ENCODE measurements at regions not wholly inside any gene's neighbourhood (a gene's known extent, or its start where the extent isn't known, plus 50 kb on each side); places are given as distances from the start of the nearest gene placed in this dataset.

DNA sequence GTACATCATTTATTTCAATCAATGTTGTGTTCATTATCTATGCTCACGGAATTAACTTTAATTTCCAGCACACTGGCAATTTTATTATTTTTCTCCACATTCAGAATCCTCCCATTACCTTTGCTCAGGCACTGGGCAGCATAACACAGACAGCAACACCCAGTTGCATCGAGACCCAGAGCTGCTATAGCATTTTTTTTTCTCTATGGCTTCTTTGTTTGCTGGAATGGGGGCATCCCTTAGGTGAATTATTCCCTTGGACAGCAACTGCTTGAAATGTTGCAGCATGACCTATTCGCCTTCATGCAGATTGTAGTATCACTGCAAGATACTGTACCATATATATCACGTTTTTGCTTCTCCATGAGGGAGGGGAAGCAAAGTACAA lies 88.8 kb downstream of the CHD9NB start:
- ATAC-seq (ENCODE audit: poor library complexity) (no peak), DNase-seq (no peak)
- TF ChIP-seq, protein P1, sequence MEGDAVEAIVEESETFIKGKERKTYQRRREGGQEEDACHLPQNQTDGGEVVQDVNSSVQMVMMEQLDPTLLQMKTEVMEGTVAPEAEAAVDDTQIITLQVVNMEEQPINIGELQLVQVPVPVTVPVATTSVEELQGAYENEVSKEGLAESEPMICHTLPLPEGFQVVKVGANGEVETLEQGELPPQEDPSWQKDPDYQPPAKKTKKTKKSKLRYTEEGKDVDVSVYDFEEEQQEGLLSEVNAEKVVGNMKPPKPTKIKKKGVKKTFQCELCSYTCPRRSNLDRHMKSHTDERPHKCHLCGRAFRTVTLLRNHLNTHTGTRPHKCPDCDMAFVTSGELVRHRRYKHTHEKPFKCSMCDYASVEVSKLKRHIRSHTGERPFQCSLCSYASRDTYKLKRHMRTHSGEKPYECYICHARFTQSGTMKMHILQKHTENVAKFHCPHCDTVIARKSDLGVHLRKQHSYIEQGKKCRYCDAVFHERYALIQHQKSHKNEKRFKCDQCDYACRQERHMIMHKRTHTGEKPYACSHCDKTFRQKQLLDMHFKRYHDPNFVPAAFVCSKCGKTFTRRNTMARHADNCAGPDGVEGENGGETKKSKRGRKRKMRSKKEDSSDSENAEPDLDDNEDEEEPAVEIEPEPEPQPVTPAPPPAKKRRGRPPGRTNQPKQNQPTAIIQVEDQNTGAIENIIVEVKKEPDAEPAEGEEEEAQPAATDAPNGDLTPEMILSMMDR (IDR thresholded peaks at IDR 0.05): no peak
- Histone ChIP-seq H3K27me3 (ENCODE audit: control insufficient read depth in 1 of 2, insufficient read depth in 2 of 2, low read length in 2 of 2) (no peaks in the 10 kb centered on the region), H3K4me3 (ENCODE audit: low read length) (no peak overlapping the region), H3K36me3 (ENCODE audit: insufficient read depth, low read length) (no peaks in the 10 kb centered on the region), H3K27ac (ENCODE audit: low read depth in 1 of 2, low read length in 2 of 2) (no peak overlapping the region), H3K9me3 (ENCODE audit: control insufficient read depth in 1 of 2, insufficient read depth in 1 of 2, low read length in 2 of 2) (no peaks in the 10 kb centered on the region), H3K4me1 (ENCODE audit: insufficient read depth, low read length) (no peaks in the 10 kb centered on the region)
- H3K36me3 Mint-ChIP-seq (ENCODE audit: low read depth): no peaks in the 10 kb centered on the region
- intact Hi-C loops (cut with DNase I, micrococcal nuclease): no loop called here
- H3K4me3 Mint-ChIP-seq: no peak overlapping the region
- CTCF ChIA-PET: no interaction called here
- H3K27me3 Mint-ChIP-seq: no peaks in the 10 kb centered on the region
- no peaks in the 10 kb centered on the region for H3K9me3 Mint-ChIP-seq
- H3K4me1 Mint-ChIP-seq (ENCODE audit: low read depth): no peaks in the 10 kb centered on the region
- no peak overlapping the region for H3K27ac Mint-ChIP-seq
- POLR2A ChIA-PET: no interaction called here

DNA sequence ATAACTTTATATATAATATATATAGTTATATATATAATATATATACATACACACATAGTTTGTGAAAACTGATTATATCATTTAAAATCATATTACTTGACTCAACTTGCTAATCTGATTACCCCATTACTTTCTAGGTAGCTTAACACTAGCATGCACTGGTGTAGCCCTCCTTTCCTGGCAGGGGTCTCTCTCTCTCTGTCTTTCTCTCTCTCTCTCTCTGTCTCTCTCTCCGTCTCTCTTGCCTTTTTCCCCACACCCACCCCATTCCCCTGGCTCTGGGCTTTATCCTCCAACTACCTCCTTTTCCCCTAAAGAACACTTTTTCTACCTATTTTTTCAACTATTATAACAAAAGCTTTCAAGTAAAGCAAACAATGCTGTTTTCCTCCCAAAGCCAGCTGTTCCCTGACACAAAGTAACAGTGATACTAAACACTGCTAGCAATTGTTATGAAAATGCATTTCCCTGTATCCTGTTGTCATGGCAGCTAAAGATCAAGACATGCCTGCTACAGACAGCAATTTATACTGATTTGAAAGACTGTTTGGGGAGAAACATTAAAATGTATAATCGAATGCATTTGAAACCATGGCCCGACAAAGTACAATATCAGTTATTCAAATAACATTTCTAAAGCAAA lies 89.4 kb downstream of the CHD9NB start:
- H3K9me3 ChIP-seq (ENCODE audit: control insufficient read depth in 1 of 2, insufficient read depth in 1 of 2, low read length in 2 of 2): no peaks in the 10 kb centered on the region
- POLR2A ChIA-PET: no interaction called here
- intact Hi-C loops (cut with DNase I, micrococcal nuclease): no loop called here
- Mint-ChIP-seq H3K27ac (no peak overlapping the region), H3K27me3 (no peaks in the 10 kb centered on the region), H3K36me3 (ENCODE audit: low read depth) (no peaks in the 10 kb centered on the region), H3K9me3 (no peaks in the 10 kb centered on the region), H3K4me1 (ENCODE audit: low read depth) (no peaks in the 10 kb centered on the region), H3K4me3 (no peak overlapping the region)
- H3K36me3 ChIP-seq (ENCODE audit: insufficient read depth, low read length): no peaks in the 10 kb centered on the region
- no peak for DNase-seq
- H3K27ac ChIP-seq (ENCODE audit: low read depth in 1 of 2, low read length in 2 of 2): no peak overlapping the region
- CTCF ChIA-PET: no interaction called here
- no peak for ATAC-seq (ENCODE audit: poor library complexity)
- TF ChIP-seq, protein P1 (IDR thresholded peaks at IDR 0.05): no peak
- no peak overlapping the region for H3K4me3 ChIP-seq (ENCODE audit: low read length)
- no peaks in the 10 kb centered on the region for H3K27me3 ChIP-seq (ENCODE audit: control insufficient read depth in 1 of 2, insufficient read depth in 2 of 2, low read length in 2 of 2)
- no peaks in the 10 kb centered on the region for H3K4me1 ChIP-seq (ENCODE audit: insufficient read depth, low read length)

DNA sequence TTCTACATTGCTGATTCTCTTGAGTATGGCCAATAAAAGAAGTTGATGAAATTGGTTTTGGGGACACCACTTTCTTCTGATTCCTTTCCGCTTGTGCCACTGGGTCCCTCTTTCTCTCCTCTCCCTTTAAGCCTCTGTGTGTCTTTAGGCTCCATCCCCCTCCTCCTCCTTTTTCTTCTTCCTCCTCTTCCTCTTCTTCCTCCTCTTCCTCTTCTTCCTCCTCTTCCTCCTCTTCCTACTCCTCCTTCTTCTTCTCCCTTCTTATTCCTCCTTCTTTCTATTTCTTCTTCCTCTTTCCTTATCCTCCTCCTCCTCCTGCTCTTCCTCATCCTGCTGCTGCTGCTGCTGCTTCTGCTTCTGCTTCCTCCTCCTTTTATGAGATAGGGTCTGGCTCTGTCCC lies 93.7 kb downstream of the CHD9NB start:
- TF ChIP-seq, protein P1 (IDR thresholded peaks at IDR 0.05): no peak
- no peaks in the 10 kb centered on the region for H3K9me3 ChIP-seq (ENCODE audit: control insufficient read depth in 1 of 2, insufficient read depth in 1 of 2, low read length in 2 of 2)
- no peak overlapping the region for H3K27ac ChIP-seq (ENCODE audit: low read depth in 1 of 2, low read length in 2 of 2)
- no peaks in the 10 kb centered on the region for H3K9me3 Mint-ChIP-seq
- POLR2A ChIA-PET: no interaction called here
- ATAC-seq (ENCODE audit: poor library complexity) (no peak), DNase-seq (no peak)
- H3K4me1 ChIP-seq (ENCODE audit: insufficient read depth, low read length): no peaks in the 10 kb centered on the region
- peaks cover 6% of the 10 kb centered on the region for H3K27me3 Mint-ChIP-seq
- no peaks in the 10 kb centered on the region for H3K27me3 ChIP-seq (ENCODE audit: control insufficient read depth in 1 of 2, insufficient read depth in 2 of 2, low read length in 2 of 2)
- H3K36me3 ChIP-seq (ENCODE audit: insufficient read depth, low read length): no peaks in the 10 kb centered on the region
- no peak overlapping the region for H3K27ac Mint-ChIP-seq
- no peaks in the 10 kb centered on the region for H3K36me3 Mint-ChIP-seq (ENCODE audit: low read depth)
- intact Hi-C loops (cut with DNase I, micrococcal nuclease): no loop called here
- no peak overlapping the region for H3K4me3 Mint-ChIP-seq
- no peaks in the 10 kb centered on the region for H3K4me1 Mint-ChIP-seq (ENCODE audit: low read depth)
- CTCF ChIA-PET: no interaction called here
- H3K4me3 ChIP-seq (ENCODE audit: low read length): no peak overlapping the region

Measured in CD4-positive, alpha-beta T cell (primary cell).